RKO (cell line): ENCODE measurements at regions not wholly inside any gene's neighbourhood (a gene's known extent, or its start where the extent isn't known, plus 50 kb on each side); places are given as distances from the start of the nearest gene placed in this dataset.
"Not testable (repeated sequence)": the region's sequence is repeated elsewhere in the genome, so short reads cannot be mapped to it uniquely, and the experiment has no call there.

ENCODE experiments used
- DNase-seq: peaks from one replicate; pipeline ENCODE4 v3.0.0-alpha.2; 2016; ENCODE audit warnings: low spot score

- DNase-seq = no peak
Observed at GRCh38 chr6:100096341-100096740, 102.3 kb upstream of the MCHR2 start.

- DNase-seq = no peak
Observed at GRCh38 chr6:100093405-100093804, 99.4 kb upstream of the MCHR2 start.

- peak; percentile 53 for DNase-seq
Observed at GRCh38 chr6:100088009-100088408, 94.0 kb upstream of the MCHR2 start.

- DNase-seq = no peak
Observed at GRCh38 chr6:100084991-100085364, 91.0 kb upstream of the MCHR2 start.

- no peak for DNase-seq
Observed at GRCh38 chr6:100084316-100084990, 90.4 kb upstream of the MCHR2 start.

GRCh38 chr6:100078509-100078908 is 84.5 kb upstream of the MCHR2 start:
- peak; percentile 79 for DNase-seq

GRCh38 chr6:100065348-100065747 is 71.3 kb upstream of the MCHR2 start:
- no peak for DNase-seq

GRCh38 chr6:100062621-100063020 is 68.6 kb upstream of the MCHR2 start:
- no peak for DNase-seq

- no peak for DNase-seq
Observed at GRCh38 chr6:100057941-100058340, 63.9 kb upstream of the MCHR2 start.

- no peak for DNase-seq
Observed at GRCh38 chr6:100050550-100050949, 56.5 kb upstream of the MCHR2 start.

GRCh38 chr6:100043961-100044360 is 49.9 kb upstream of the MCHR2 start:
- not testable (repeated sequence) for DNase-seq
